SH-SY5Y (cell line): ENCODE measurements at regions not wholly inside any gene's neighbourhood (a gene's known extent, or its start where the extent isn't known, plus 50 kb on each side); places are given as distances from the start of the nearest gene placed in this dataset.

Source experiments
- GATA2 ChIP-seq: IDR thresholded peaks from 2 replicates; pipeline ENCODE4 v1.6.1; 2011; ENCODE audit warnings: mild to moderate bottlenecking, low read depth, low read length
- GATA3 ChIP-seq: IDR thresholded peaks from 2 replicates; pipeline ENCODE4 v1.6.1; 2011; ENCODE audit warnings: low read depth, mild to moderate bottlenecking, low read length, moderate library complexity

GRCh38 chr20:58069796-58070663 is 158.4 kb downstream of the ANKRD60 start:
- no peak for TF ChIP-seq GATA2
- no peak for TF ChIP-seq GATA3
